Keratinocyte (primary cell): ENCODE measurements at regions not wholly inside any gene's neighbourhood (a gene's known extent, or its start where the extent isn't known, plus 50 kb on each side); places are given as distances from the start of the nearest gene placed in this dataset.

Experiments
- DNase-seq: peaks from one replicate; pipeline ENCODE4 v3.0.0-alpha.2; 2011; ENCODE audit warnings: low read depth, missing footprints, low spot score
- FAIRE-seq: peaks from 2 replicates; lab custom pipeline; 2011; peaks lifted over from hg19 to GRCh38; lab: Jason Lieb, UNC
- H2AFZ ChIP-seq: 2 replicates; pipeline ENCODE4 v1.6.0; 2012; ENCODE audit warnings: low read length, control low read depth, inconsistent platforms; ENCODE audit not compliant: control insufficient read depth
- H3K27ac ChIP-seq: 2 replicates; pipeline ENCODE4 v1.5.1; 2011; ENCODE audit warnings: low read length; ENCODE audit not compliant: control insufficient read depth, insufficient read depth
- H3K27me3 ChIP-seq: 3 replicates; pipeline ENCODE4 v1.6.0; 2011; ENCODE audit warnings: low read length; ENCODE audit not compliant: control insufficient read depth, insufficient read depth; ENCODE audit errors: extremely low read depth
- H3K36me3 ChIP-seq, 2 experiments: 2 replicates in 1 of 2; 3 replicates in 1 of 2; pipeline ENCODE4 v1.5.1; 2011; ENCODE audit warnings: low read length in 2 of 2, mild to moderate bottlenecking in 1 of 2; ENCODE audit not compliant: control insufficient read depth in 2 of 2, insufficient read depth in 2 of 2; ENCODE audit errors: extremely low read depth in 1 of 2
- H3K4me1 ChIP-seq: 3 replicates; pipeline ENCODE4 v1.5.1; 2011; ENCODE audit warnings: low read length; ENCODE audit not compliant: control insufficient read depth, insufficient read depth; ENCODE audit errors: extremely low read depth
- H3K4me2 ChIP-seq: 3 replicates; pipeline ENCODE4 v1.6.0; 2011; ENCODE audit warnings: low read depth, low read length; ENCODE audit not compliant: control insufficient read depth, insufficient read depth; ENCODE audit errors: extremely low read depth
- H3K4me3 ChIP-seq, 3 experiments: fragments of 200-600 bp in 1 of 3; sonication (generic) in 1 of 3; 2 replicates in 2 of 3; 3 replicates in 1 of 3; pipeline ENCODE4 v1.5.1; 2011 to 2016; ENCODE audit warnings: low read length in 3 of 3, mild to moderate bottlenecking in 3 of 3, control low read depth in 2 of 3, inconsistent platforms in 1 of 3, low read depth in 1 of 3, mixed read lengths in 1 of 3, mixed run types in 1 of 3, moderate library complexity in 1 of 3; ENCODE audit not compliant: control insufficient read depth in 2 of 3, insufficient read depth in 2 of 3; ENCODE audit errors: extremely low read depth in 1 of 3
- H3K79me2 ChIP-seq: 2 replicates; pipeline ENCODE4 v1.6.0; 2012; ENCODE audit warnings: low read length; ENCODE audit not compliant: control insufficient read depth, insufficient read depth
- H3K9ac ChIP-seq: 3 replicates; pipeline ENCODE4 v1.6.0; 2011; ENCODE audit warnings: low read length; ENCODE audit not compliant: control insufficient read depth, insufficient read depth; ENCODE audit errors: extremely low read depth
- H3K9me1 ChIP-seq: 3 replicates; pipeline ENCODE4 v1.6.0; 2011; ENCODE audit warnings: low read length; ENCODE audit not compliant: control insufficient read depth, insufficient read depth; ENCODE audit errors: extremely low read depth
- H3K9me3 ChIP-seq: 2 replicates; pipeline ENCODE4 v1.5.1; 2012; ENCODE audit warnings: low read depth, low read length; ENCODE audit not compliant: control insufficient read depth
- H4K20me1 ChIP-seq: 3 replicates; pipeline ENCODE4 v1.6.0; 2011; ENCODE audit warnings: low read length; ENCODE audit not compliant: control insufficient read depth, insufficient read depth; ENCODE audit errors: extremely low read depth
- EZH2 ChIP-seq: IDR thresholded peaks from one replicate; pipeline ENCODE4 v1.6.1; 2012; ENCODE audit warnings: inconsistent platforms, mild to moderate bottlenecking, low read length, moderate library complexity
- dilution Hi-C: fragments of 300-500 bp; cut with MboI; formaldehyde crosslinking; loops from one replicate; pipeline ENCODE4 v1.7.0; 2020; ENCODE audit warnings: low sequenced_read_pairs; ENCODE audit not compliant: extremely low pct_ligation_motif_present
- TF ChIP-seq, protein P1 (sequence below), 3 experiments: IDR thresholded peaks in 1 of 3; conservative IDR thresholded peaks in 1 of 3; optimal IDR thresholded peaks in 1 of 3; 2 replicates in 2 of 3; 3 replicates in 1 of 3; pipeline versions ENCODE3 to v1.5.1; 2011; ENCODE audit warnings: low read length in 3 of 3, mild to moderate bottlenecking in 3 of 3, moderate library complexity in 2 of 3, control low read depth in 1 of 3, inconsistent platforms in 1 of 3; ENCODE audit not compliant: insufficient read depth in 2 of 3; ENCODE audit errors: extremely low read depth in 1 of 3

- no peaks in the 10 kb centered on the region for H3K27me3 ChIP-seq
- H3K9me1 ChIP-seq, result no peaks in the 10 kb centered on the region
- H3K4me1 ChIP-seq, result no peaks in the 10 kb centered on the region
- no peaks in the 10 kb centered on the region for H4K20me1 ChIP-seq
- no peak overlapping the region for H3K4me2 ChIP-seq
- H3K9ac ChIP-seq, result no peak overlapping the region
- H3K9me3 ChIP-seq, result peaks cover 22% of the 10 kb centered on the region
- H3K4me3 ChIP-seq, result no peak overlapping the region
- no peaks in the 10 kb centered on the region for H3K79me2 ChIP-seq
- H3K36me3 ChIP-seq, result no peaks in the 10 kb centered on the region
- dilution Hi-C loops, result no loop called here
- FAIRE-seq (no peak), DNase-seq (no peak)
- H3K27ac ChIP-seq, result no peak overlapping the region
- TF ChIP-seq, protein P1, sequence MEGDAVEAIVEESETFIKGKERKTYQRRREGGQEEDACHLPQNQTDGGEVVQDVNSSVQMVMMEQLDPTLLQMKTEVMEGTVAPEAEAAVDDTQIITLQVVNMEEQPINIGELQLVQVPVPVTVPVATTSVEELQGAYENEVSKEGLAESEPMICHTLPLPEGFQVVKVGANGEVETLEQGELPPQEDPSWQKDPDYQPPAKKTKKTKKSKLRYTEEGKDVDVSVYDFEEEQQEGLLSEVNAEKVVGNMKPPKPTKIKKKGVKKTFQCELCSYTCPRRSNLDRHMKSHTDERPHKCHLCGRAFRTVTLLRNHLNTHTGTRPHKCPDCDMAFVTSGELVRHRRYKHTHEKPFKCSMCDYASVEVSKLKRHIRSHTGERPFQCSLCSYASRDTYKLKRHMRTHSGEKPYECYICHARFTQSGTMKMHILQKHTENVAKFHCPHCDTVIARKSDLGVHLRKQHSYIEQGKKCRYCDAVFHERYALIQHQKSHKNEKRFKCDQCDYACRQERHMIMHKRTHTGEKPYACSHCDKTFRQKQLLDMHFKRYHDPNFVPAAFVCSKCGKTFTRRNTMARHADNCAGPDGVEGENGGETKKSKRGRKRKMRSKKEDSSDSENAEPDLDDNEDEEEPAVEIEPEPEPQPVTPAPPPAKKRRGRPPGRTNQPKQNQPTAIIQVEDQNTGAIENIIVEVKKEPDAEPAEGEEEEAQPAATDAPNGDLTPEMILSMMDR (optimal IDR thresholded peaks at IDR 0.05 in 1 of 3, IDR thresholded peaks at IDR 0.05 in 1 of 3, conservative IDR thresholded peaks at IDR 0.05 in 1 of 3; ENCODE audit: extremely low read depth in 1 of 3, insufficient read depth in 2 of 3, low read length in 3 of 3), result no peak
- no peak for TF ChIP-seq EZH2
- no peak overlapping the region for H2AFZ ChIP-seq
Measured at GRCh38 chr22:48832592-48832991, 995.1 kb downstream of the BRD1 start.

DNA sequence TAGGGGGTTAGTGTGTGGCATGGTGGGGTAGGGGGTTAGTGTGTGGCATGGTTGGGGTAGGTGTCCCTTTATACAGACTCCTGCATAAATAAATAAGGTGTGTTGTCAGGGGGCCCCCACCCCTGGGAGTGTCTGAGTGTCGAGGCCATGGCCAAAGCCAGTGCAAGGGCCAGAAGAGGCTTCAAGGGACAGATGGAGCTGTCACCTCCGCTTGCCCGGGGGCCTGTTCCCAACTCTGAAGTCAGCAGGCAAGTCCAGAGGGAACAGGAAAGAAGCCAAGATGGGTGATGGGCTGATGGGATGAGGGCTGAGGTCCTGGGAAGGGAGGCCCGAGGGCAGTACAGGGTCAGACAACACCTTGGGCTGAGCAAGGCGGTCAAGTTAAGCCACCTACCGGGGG lies 997.8 kb downstream of the BRD1 start:
- Histone ChIP-seq H3K9me3 (peaks cover 15% of the 10 kb centered on the region), H3K36me3 (no peaks in the 10 kb centered on the region), H3K4me1 (no peaks in the 10 kb centered on the region), H3K9ac (no peak overlapping the region), H3K27me3 (no peaks in the 10 kb centered on the region), H2AFZ (no peak overlapping the region), H3K4me3 (no peak overlapping the region), H3K9me1 (no peaks in the 10 kb centered on the region), H3K4me2 (no peak overlapping the region), H4K20me1 (no peaks in the 10 kb centered on the region), H3K79me2 (no peaks in the 10 kb centered on the region), H3K27ac (no peak overlapping the region)
- FAIRE-seq (no peak), DNase-seq (no peak)
- TF ChIP-seq, protein P1 (optimal IDR thresholded peaks at IDR 0.05 in 1 of 3, IDR thresholded peaks at IDR 0.05 in 1 of 3, conservative IDR thresholded peaks at IDR 0.05 in 1 of 3; ENCODE audit: extremely low read depth in 1 of 3, insufficient read depth in 2 of 3, low read length in 3 of 3), result no peak
- TF ChIP-seq EZH2, result no peak
- dilution Hi-C loops, result no loop called here
